NCI-H187 treated with DMSO at 0.1 percent for 48 hours (cell line): ENCODE measurements at regions not wholly inside any gene's neighbourhood (a gene's known extent, or its start where the extent isn't known, plus 50 kb on each side); places are given as distances from the start of the nearest gene placed in this dataset.

Source experiments
- DNase-seq: peaks from one replicate; lab custom pipeline; 2025; lab: John Stamatoyannopoulos, UW

- no peak for DNase-seq
These were observed 830.2 kb upstream of the SOX11 start for GRCh38 chr2:4862031-4862430.

- no peak for DNase-seq
These were observed 826.0 kb upstream of the SOX11 start for GRCh38 chr2:4866198-4866597.

GRCh38 chr2:4868466-4868865 is 823.7 kb upstream of the SOX11 start:
- DNase-seq: no peak

GRCh38 chr2:4869154-4869553 is 823.0 kb upstream of the SOX11 start:
- no peak for DNase-seq

- no peak for DNase-seq
These were observed 818.8 kb upstream of the SOX11 start for GRCh38 chr2:4873364-4873763.

- DNase-seq: no peak
These were observed 818.1 kb upstream of the SOX11 start for GRCh38 chr2:4873876-4874593.

- DNase-seq: no peak
These were observed 809.8 kb upstream of the SOX11 start for GRCh38 chr2:4882421-4882820.

GRCh38 chr2:4882941-4883340 is 809.2 kb upstream of the SOX11 start:
- DNase-seq: no peak

GRCh38 chr2:4883375-4883774 is 808.8 kb upstream of the SOX11 start:
- DNase-seq: no peak

GRCh38 chr2:4884117-4884571 is 808.0 kb upstream of the SOX11 start:
- no peak for DNase-seq

GRCh38 chr2:4891394-4891793 is 800.8 kb upstream of the SOX11 start:
- no peak for DNase-seq

- no peak for DNase-seq
These were observed 796.8 kb upstream of the SOX11 start for GRCh38 chr2:4895371-4895770.

- no peak for DNase-seq
These were observed 793.5 kb upstream of the SOX11 start for GRCh38 chr2:4898706-4899105.

- DNase-seq: no peak
These were observed 791.9 kb upstream of the SOX11 start for GRCh38 chr2:4900242-4900641.

GRCh38 chr2:4900861-4901770 is 791.1 kb upstream of the SOX11 start:
- DNase-seq: no peak

GRCh38 chr2:4903656-4904348 is 788.4 kb upstream of the SOX11 start:
- DNase-seq: peak; percentile 80

- peak; percentile 37 for DNase-seq
These were observed 783.7 kb upstream of the SOX11 start for GRCh38 chr2:4908461-4908860.

GRCh38 chr2:4909346-4910009 is 782.7 kb upstream of the SOX11 start:
- no peak for DNase-seq

- DNase-seq: no peak
These were observed 778.1 kb upstream of the SOX11 start for GRCh38 chr2:4914036-4914435.

GRCh38 chr2:4914551-4914950 is 777.6 kb upstream of the SOX11 start:
- DNase-seq: no peak

- no peak for DNase-seq
These were observed 776.8 kb upstream of the SOX11 start for GRCh38 chr2:4915357-4915756.

- DNase-seq: no peak
These were observed 776.1 kb upstream of the SOX11 start for GRCh38 chr2:4916094-4916493.
